Endothelial cell of hepatic sinusoid (primary cell): ENCODE measurements at regions not wholly inside any gene's neighbourhood (a gene's known extent, or its start where the extent isn't known, plus 50 kb on each side); places are given as distances from the start of the nearest gene placed in this dataset.

ENCODE experiments used
- in situ Hi-C: cut with HindIII; loops from 2 replicates; pipeline ENCODE4 v1.10.0; 2017; ENCODE audit warnings: low sequenced_read_pairs

- in situ Hi-C loops: no loop called here
Observed at GRCh38 chr5:74055486-74056106, 429.6 kb downstream of the ARHGEF28 start.

GRCh38 chr5:74054641-74055421 lies 428.8 kb downstream of the ARHGEF28 start:
- in situ Hi-C loops: loop anchor here (5.0 kb wide), 1 partner anchor 97 kb away; no protein-coding TSS in a partner anchor

- in situ Hi-C loops: loop anchor here (5.0 kb wide), 1 partner anchor 98 kb away; no protein-coding TSS in a partner anchor
Observed at GRCh38 chr5:74054139-74054538, 428.1 kb downstream of the ARHGEF28 start.

GRCh38 chr5:74052441-74053221 lies 426.6 kb downstream of the ARHGEF28 start:
- in situ Hi-C loops: loop anchor here (5.0 kb wide), 1 partner anchor 100 kb away; no protein-coding TSS in a partner anchor

- in situ Hi-C loops: loop anchor here (5.0 kb wide), 1 partner anchor 101 kb away; no protein-coding TSS in a partner anchor
Observed at GRCh38 chr5:74051076-74051475, 425.1 kb downstream of the ARHGEF28 start.

- in situ Hi-C loops: no loop called here
Observed at GRCh38 chr5:74044936-74045335, 418.9 kb downstream of the ARHGEF28 start.

GRCh38 chr5:74042959-74043358 lies 417.0 kb downstream of the ARHGEF28 start:
- in situ Hi-C loops: no loop called here

- in situ Hi-C loops: no loop called here
Observed at GRCh38 chr5:74042559-74042958, 416.6 kb downstream of the ARHGEF28 start.

- in situ Hi-C loops: no loop called here
Observed at GRCh38 chr5:74041913-74042312, 415.9 kb downstream of the ARHGEF28 start.

- in situ Hi-C loops: no loop called here
Observed at GRCh38 chr5:74040811-74041491, 415.0 kb downstream of the ARHGEF28 start.

GRCh38 chr5:74040065-74040551 lies 414.1 kb downstream of the ARHGEF28 start:
- in situ Hi-C loops: no loop called here

GRCh38 chr5:74037321-74037720 lies 411.3 kb downstream of the ARHGEF28 start:
- in situ Hi-C loops: no loop called here

- in situ Hi-C loops: no loop called here
Observed at GRCh38 chr5:74035521-74035937, 409.5 kb downstream of the ARHGEF28 start.

GRCh38 chr5:74034733-74035132 lies 408.7 kb downstream of the ARHGEF28 start:
- in situ Hi-C loops: no loop called here

GRCh38 chr5:74032617-74033016 lies 406.6 kb downstream of the ARHGEF28 start:
- in situ Hi-C loops: no loop called here

- in situ Hi-C loops: no loop called here
Observed at GRCh38 chr5:74031536-74031935, 405.5 kb downstream of the ARHGEF28 start.

GRCh38 chr5:74030821-74031220 lies 404.8 kb downstream of the ARHGEF28 start:
- in situ Hi-C loops: no loop called here

GRCh38 chr5:74030371-74030770 lies 404.4 kb downstream of the ARHGEF28 start:
- in situ Hi-C loops: no loop called here

- in situ Hi-C loops: no loop called here
Observed at GRCh38 chr5:74028976-74029375, 403.0 kb downstream of the ARHGEF28 start.

- in situ Hi-C loops: no loop called here
Observed at GRCh38 chr5:74028406-74028805, 402.4 kb downstream of the ARHGEF28 start.
